Activated CD4-positive, alpha-beta memory T cell treated with anti-CD3 and anti-CD28 coated beads, Interleukin-2, amount 10 ng/mL, durations not matched to agents 7 days and 5 days (primary cell): ENCODE measurements at regions not wholly inside any gene's neighbourhood (a gene's known extent, or its start where the extent isn't known, plus 50 kb on each side); places are given as distances from the start of the nearest gene placed in this dataset.

Experiments used
- CTCF ChIA-PET: fragments of 350-600 bp; sonication (Branson Sonifier 250); formaldehyde crosslinking; loops from one replicate; lab custom pipeline; 2021; ENCODE audit warnings: antibody characterized with exemption, inconsistent platforms; lab: Charles Lee
- POLR2A ChIA-PET: fragments of 350-600 bp; sonication (Branson Sonifier 250); formaldehyde crosslinking; loops from one replicate; lab custom pipeline; 2021; ENCODE audit warnings: antibody characterized with exemption; lab: Charles Lee
- DNase-seq: peaks from one replicate; pipeline ENCODE4 v3.0.0-alpha.2; 2020
- H3K27ac Mint-ChIP-seq: one replicate; pipeline ENCODE4 v1.8.0; 2021; ENCODE audit warnings: mild to moderate bottlenecking, mixed read lengths
- H3K27me3 Mint-ChIP-seq: one replicate; pipeline ENCODE4 v1.8.0; 2021; ENCODE audit warnings: mixed read lengths
- H3K36me3 Mint-ChIP-seq: one replicate; pipeline ENCODE4 v1.8.0; 2021; ENCODE audit warnings: low read depth, mixed read lengths
- H3K4me1 Mint-ChIP-seq: one replicate; pipeline ENCODE4 v1.8.0; 2021; ENCODE audit warnings: mixed read lengths
- H3K4me3 Mint-ChIP-seq: one replicate; pipeline ENCODE4 v1.8.0; 2021; ENCODE audit warnings: mild to moderate bottlenecking, mixed read lengths
- H3K9me3 Mint-ChIP-seq: one replicate; pipeline ENCODE4 v1.8.0; 2021; ENCODE audit warnings: mixed read lengths

GRCh38 chr2:150192701-150193100, 294.8 kb downstream of the RND3 start:
- Mint-ChIP-seq H3K27ac (no peak overlapping the region), H3K27me3 (no peaks in the 10 kb centered on the region), H3K4me1 (no peaks in the 10 kb centered on the region), H3K36me3 (no peaks in the 10 kb centered on the region), H3K9me3 (peaks cover 3% of the 10 kb centered on the region), H3K4me3 (no peak overlapping the region)
- ChIA-PET CTCF (no interaction called here), POLR2A (no interaction called here)
- DNase-seq = no peak

- no peak for DNase-seq
- ChIA-PET POLR2A (no interaction called here), CTCF (no interaction called here)
- Mint-ChIP-seq H3K4me1 (no peaks in the 10 kb centered on the region), H3K36me3 (no peaks in the 10 kb centered on the region), H3K9me3 (peaks cover 3% of the 10 kb centered on the region), H3K27me3 (no peaks in the 10 kb centered on the region), H3K27ac (no peak overlapping the region), H3K4me3 (no peak overlapping the region)
Measured at GRCh38 chr2:150191349-150191748, 296.1 kb downstream of the RND3 start.

GRCh38 chr2:150190546-150190945, 296.9 kb downstream of the RND3 start:
- Mint-ChIP-seq H3K4me1 (no peaks in the 10 kb centered on the region), H3K27ac (no peak overlapping the region), H3K36me3 (no peaks in the 10 kb centered on the region), H3K9me3 (peaks cover 3% of the 10 kb centered on the region), H3K4me3 (no peak overlapping the region), H3K27me3 (no peaks in the 10 kb centered on the region)
- CTCF ChIA-PET = no interaction called here
- POLR2A ChIA-PET = no interaction called here
- DNase-seq = no peak

GRCh38 chr2:150188800-150189199, 298.7 kb downstream of the RND3 start:
- H3K27me3 Mint-ChIP-seq = no peaks in the 10 kb centered on the region
- peaks cover 3% of the 10 kb centered on the region for H3K9me3 Mint-ChIP-seq
- CTCF ChIA-PET = no interaction called here
- no peak overlapping the region for H3K27ac Mint-ChIP-seq
- H3K36me3 Mint-ChIP-seq = no peaks in the 10 kb centered on the region
- no peak for DNase-seq
- no peaks in the 10 kb centered on the region for H3K4me1 Mint-ChIP-seq
- POLR2A ChIA-PET = no interaction called here
- H3K4me3 Mint-ChIP-seq = no peak overlapping the region

GRCh38 chr2:150188177-150188576, 299.3 kb downstream of the RND3 start:
- no peaks in the 10 kb centered on the region for H3K27me3 Mint-ChIP-seq
- no peak for DNase-seq
- no peaks in the 10 kb centered on the region for H3K36me3 Mint-ChIP-seq
- no peaks in the 10 kb centered on the region for H3K4me1 Mint-ChIP-seq
- H3K9me3 Mint-ChIP-seq = peaks cover 3% of the 10 kb centered on the region
- CTCF ChIA-PET = no interaction called here
- H3K27ac Mint-ChIP-seq = no peak overlapping the region
- POLR2A ChIA-PET = no interaction called here
- no peak overlapping the region for H3K4me3 Mint-ChIP-seq

- H3K27ac Mint-ChIP-seq = no peak overlapping the region
- no peaks in the 10 kb centered on the region for H3K36me3 Mint-ChIP-seq
- no peak overlapping the region for H3K4me3 Mint-ChIP-seq
- ChIA-PET POLR2A (no interaction called here), CTCF (no interaction called here)
- no peaks in the 10 kb centered on the region for H3K9me3 Mint-ChIP-seq
- DNase-seq = no peak
- H3K27me3 Mint-ChIP-seq = no peaks in the 10 kb centered on the region
- H3K4me1 Mint-ChIP-seq = no peaks in the 10 kb centered on the region
Measured at GRCh38 chr2:150182566-150183235, 304.8 kb downstream of the RND3 start.

- Mint-ChIP-seq H3K36me3 (no peaks in the 10 kb centered on the region), H3K9me3 (no peaks in the 10 kb centered on the region), H3K4me1 (no peaks in the 10 kb centered on the region), H3K27ac (no peak overlapping the region), H3K4me3 (no peak overlapping the region), H3K27me3 (no peaks in the 10 kb centered on the region)
- POLR2A ChIA-PET = no interaction called here
- DNase-seq = no peak
- CTCF ChIA-PET = no interaction called here
Measured at GRCh38 chr2:150178591-150178990, 308.9 kb downstream of the RND3 start.

- no peaks in the 10 kb centered on the region for H3K36me3 Mint-ChIP-seq
- POLR2A ChIA-PET = no interaction called here
- H3K4me1 Mint-ChIP-seq = no peaks in the 10 kb centered on the region
- peaks cover 4% of the 10 kb centered on the region for H3K9me3 Mint-ChIP-seq
- CTCF ChIA-PET = no interaction called here
- H3K27ac Mint-ChIP-seq = no peak overlapping the region
- H3K4me3 Mint-ChIP-seq = no peak overlapping the region
- no peaks in the 10 kb centered on the region for H3K27me3 Mint-ChIP-seq
- DNase-seq = no peak
Measured at GRCh38 chr2:150174971-150175421, 312.5 kb downstream of the RND3 start.

GRCh38 chr2:150174056-150174805, 313.2 kb downstream of the RND3 start:
- Mint-ChIP-seq H3K36me3 (no peaks in the 10 kb centered on the region), H3K27ac (no peak overlapping the region), H3K4me3 (no peak overlapping the region), H3K4me1 (no peaks in the 10 kb centered on the region), H3K27me3 (no peaks in the 10 kb centered on the region), H3K9me3 (peaks cover 6% of the 10 kb centered on the region)
- no peak for DNase-seq
- ChIA-PET POLR2A (no interaction called here), CTCF (no interaction called here)

GRCh38 chr2:150171065-150171548, 316.4 kb downstream of the RND3 start:
- H3K36me3 Mint-ChIP-seq = no peaks in the 10 kb centered on the region
- H3K27me3 Mint-ChIP-seq = no peaks in the 10 kb centered on the region
- CTCF ChIA-PET = no interaction called here
- POLR2A ChIA-PET = no interaction called here
- H3K4me3 Mint-ChIP-seq = no peak overlapping the region
- no peak overlapping the region for H3K27ac Mint-ChIP-seq
- no peak for DNase-seq
- H3K4me1 Mint-ChIP-seq = peaks cover 2% of the 10 kb centered on the region
- H3K9me3 Mint-ChIP-seq = peaks cover 6% of the 10 kb centered on the region

- Mint-ChIP-seq H3K36me3 (no peaks in the 10 kb centered on the region), H3K4me3 (no peak overlapping the region), H3K27ac (no peak overlapping the region), H3K4me1 (peaks cover 2% of the 10 kb centered on the region), H3K9me3 (peaks cover 6% of the 10 kb centered on the region), H3K27me3 (no peaks in the 10 kb centered on the region)
- POLR2A ChIA-PET = no interaction called here
- CTCF ChIA-PET = no interaction called here
- no peak for DNase-seq
Measured at GRCh38 chr2:150169237-150169629, 318.2 kb downstream of the RND3 start.

- Mint-ChIP-seq H3K4me3 (no peak overlapping the region), H3K27ac (no peak overlapping the region), H3K9me3 (peaks cover 6% of the 10 kb centered on the region), H3K4me1 (peaks cover 2% of the 10 kb centered on the region), H3K36me3 (no peaks in the 10 kb centered on the region), H3K27me3 (no peaks in the 10 kb centered on the region)
- DNase-seq = no peak
- CTCF ChIA-PET = no interaction called here
- POLR2A ChIA-PET = no interaction called here
Measured at GRCh38 chr2:150168595-150169236, 318.8 kb downstream of the RND3 start.

- H3K9me3 Mint-ChIP-seq = peaks cover 6% of the 10 kb centered on the region
- no peak overlapping the region for H3K4me3 Mint-ChIP-seq
- ChIA-PET POLR2A (no interaction called here), CTCF (no interaction called here)
- no peaks in the 10 kb centered on the region for H3K27me3 Mint-ChIP-seq
- no peak overlapping the region for H3K27ac Mint-ChIP-seq
- H3K36me3 Mint-ChIP-seq = no peaks in the 10 kb centered on the region
- no peak for DNase-seq
- peaks cover 2% of the 10 kb centered on the region for H3K4me1 Mint-ChIP-seq
Measured at GRCh38 chr2:150167711-150168110, 319.8 kb downstream of the RND3 start.
